Breast epithelium (tissue), 4 donors: ENCODE measurements at regions not wholly inside any gene's neighbourhood (a gene's known extent, or its start where the extent isn't known, plus 50 kb on each side); places are given as distances from the start of the nearest gene placed in this dataset.

Experiments used
- DNase-seq, 2 donors: peaks; one replicate each; pipeline ENCODE4 v3.0.0-alpha.2; 2019; ENCODE audit warnings: low spot score in 2 of 2
- H3K27ac ChIP-seq, 2 donors: fragments of 200-600 bp; sonication (generic) in 1 of 2; one replicate each; pipeline ENCODE4 v1.5.1; 2016 to 2019; ENCODE audit warnings: mild to moderate bottlenecking in 1 of 2
- H3K27me3 ChIP-seq, 2 donors: fragments of 200-600 bp; sonication (generic) in 1 of 2; one replicate each; pipeline versions ENCODE4 v1.5.1 to v1.6.0; 2017 to 2019; ENCODE audit warnings: control low read depth in 1 of 2, mild to moderate bottlenecking in 1 of 2
- H3K36me3 ChIP-seq: fragments of 200-600 bp; one replicate; pipeline ENCODE4 v1.5.1; 2019
- H3K4me1 ChIP-seq, 2 donors: fragments of 200-600 bp; sonication (generic); one replicate each; pipeline ENCODE4 v1.5.1; 2016 to 2019; ENCODE audit warnings: control low read depth in 1 of 2
- H3K4me3 ChIP-seq, 3 donors: fragments of 200-600 bp; sonication (generic); 1 replicate in 2 of 3; 2 replicates in 1 of 3; pipeline ENCODE4 v1.5.1; 2016 to 2019; ENCODE audit warnings: mild to moderate bottlenecking in 3 of 3, moderate library complexity in 2 of 3
- H3K9me3 ChIP-seq, 2 donors: fragments of 200-600 bp; sonication (generic) in 1 of 2; one replicate each; pipeline ENCODE4 v1.5.1; 2016 to 2019; ENCODE audit warnings: control low read depth in 1 of 2
- POLR2A ChIP-seq: fragments of 450-650 bp; IDR thresholded peaks from one replicate; pipeline ENCODE4 v1.6.1; 2016; ENCODE audit warnings: antibody characterized with exemption, mild to moderate bottlenecking, moderate library complexity
- POLR2AphosphoS5 ChIP-seq, 3 donors: sonication (generic); formaldehyde crosslinking; IDR thresholded peaks; one replicate each; pipeline ENCODE4 v1.6.1; 2017; ENCODE audit warnings: antibody characterized with exemption in 3 of 3
- intact Hi-C: fragments of 100-400 bp; cut with DNase I; formaldehyde crosslinking; loops from one replicate; pipeline ENCODE4 v1.15.1; 2023; ENCODE audit warnings: low total_unique reads
- TF ChIP-seq, protein P1 (sequence below), 3 donors: fragments of 450-650 bp; IDR thresholded peaks; one replicate each; pipeline ENCODE4 v1.5.1; 2016 to 2017; ENCODE audit warnings: antibody characterized with exemption in 3 of 3, mild to moderate bottlenecking in 3 of 3, moderate library complexity in 3 of 3

DNA sequence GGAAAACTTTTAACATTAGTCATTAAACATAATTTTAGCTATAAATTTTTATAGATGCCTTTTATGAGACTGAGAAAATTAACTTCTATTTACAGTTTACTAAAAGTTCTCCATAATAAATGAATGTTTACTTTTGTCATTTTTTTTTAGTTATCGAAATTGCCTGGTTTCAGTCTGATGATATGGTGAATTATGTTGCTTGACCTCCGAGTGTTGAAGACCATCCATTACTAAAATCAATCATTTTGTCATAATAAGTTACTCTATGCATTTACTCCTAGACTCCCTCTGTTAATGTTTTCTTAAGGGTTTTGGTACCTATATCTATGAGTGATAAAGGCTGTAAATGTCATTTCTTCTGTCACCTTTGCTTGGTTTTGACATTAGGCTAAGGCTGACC lies 516.0 kb upstream of the ROBO1 start:
- no peak overlapping the region for H3K27ac ChIP-seq
- H3K27me3 ChIP-seq: no peaks in the 10 kb centered on the region
- DNase-seq: no peak
- no peak for TF ChIP-seq POLR2A
- TF ChIP-seq, protein P1, sequence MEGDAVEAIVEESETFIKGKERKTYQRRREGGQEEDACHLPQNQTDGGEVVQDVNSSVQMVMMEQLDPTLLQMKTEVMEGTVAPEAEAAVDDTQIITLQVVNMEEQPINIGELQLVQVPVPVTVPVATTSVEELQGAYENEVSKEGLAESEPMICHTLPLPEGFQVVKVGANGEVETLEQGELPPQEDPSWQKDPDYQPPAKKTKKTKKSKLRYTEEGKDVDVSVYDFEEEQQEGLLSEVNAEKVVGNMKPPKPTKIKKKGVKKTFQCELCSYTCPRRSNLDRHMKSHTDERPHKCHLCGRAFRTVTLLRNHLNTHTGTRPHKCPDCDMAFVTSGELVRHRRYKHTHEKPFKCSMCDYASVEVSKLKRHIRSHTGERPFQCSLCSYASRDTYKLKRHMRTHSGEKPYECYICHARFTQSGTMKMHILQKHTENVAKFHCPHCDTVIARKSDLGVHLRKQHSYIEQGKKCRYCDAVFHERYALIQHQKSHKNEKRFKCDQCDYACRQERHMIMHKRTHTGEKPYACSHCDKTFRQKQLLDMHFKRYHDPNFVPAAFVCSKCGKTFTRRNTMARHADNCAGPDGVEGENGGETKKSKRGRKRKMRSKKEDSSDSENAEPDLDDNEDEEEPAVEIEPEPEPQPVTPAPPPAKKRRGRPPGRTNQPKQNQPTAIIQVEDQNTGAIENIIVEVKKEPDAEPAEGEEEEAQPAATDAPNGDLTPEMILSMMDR (IDR thresholded peaks at IDR 0.05): no peak
- TF ChIP-seq POLR2AphosphoS5 (IDR thresholded peaks at IDR 0.05): no peak
- H3K9me3 ChIP-seq: no peaks in the 10 kb centered on the region
- intact Hi-C loops: no loop called here
- H3K4me3 ChIP-seq: no peak overlapping the region
- no peaks in the 10 kb centered on the region for H3K4me1 ChIP-seq
- H3K36me3 ChIP-seq: no peaks in the 10 kb centered on the region

DNA sequence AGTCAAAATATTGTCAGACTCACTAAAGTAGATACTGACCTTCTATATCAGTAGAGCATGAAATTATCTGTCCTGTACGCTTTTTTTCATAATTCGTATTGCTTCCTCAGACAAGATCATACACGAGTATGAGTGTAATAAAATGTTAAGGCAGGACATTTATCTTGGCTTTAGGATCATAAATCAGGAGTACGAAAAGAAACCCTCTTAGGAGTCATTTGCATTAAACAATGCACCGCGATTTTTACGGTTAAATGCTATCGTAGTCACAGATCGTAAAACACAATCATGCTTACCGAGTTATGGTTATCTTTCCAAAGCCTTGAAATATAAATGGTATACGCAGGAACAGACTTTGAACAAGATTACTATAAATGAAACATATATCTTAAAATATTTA lies 510.3 kb upstream of the ROBO1 start:
- H3K36me3 ChIP-seq: no peaks in the 10 kb centered on the region
- H3K4me3 ChIP-seq: no peak overlapping the region
- H3K27me3 ChIP-seq: no peaks in the 10 kb centered on the region
- no peak for DNase-seq
- no peaks in the 10 kb centered on the region for H3K9me3 ChIP-seq
- intact Hi-C loops: no loop called here
- H3K4me1 ChIP-seq: no peaks in the 10 kb centered on the region
- no peak overlapping the region for H3K27ac ChIP-seq
- no peak for TF ChIP-seq POLR2AphosphoS5 (IDR thresholded peaks at IDR 0.05)
- TF ChIP-seq POLR2A: no peak
- TF ChIP-seq, protein P1 (IDR thresholded peaks at IDR 0.05): no peak

DNA sequence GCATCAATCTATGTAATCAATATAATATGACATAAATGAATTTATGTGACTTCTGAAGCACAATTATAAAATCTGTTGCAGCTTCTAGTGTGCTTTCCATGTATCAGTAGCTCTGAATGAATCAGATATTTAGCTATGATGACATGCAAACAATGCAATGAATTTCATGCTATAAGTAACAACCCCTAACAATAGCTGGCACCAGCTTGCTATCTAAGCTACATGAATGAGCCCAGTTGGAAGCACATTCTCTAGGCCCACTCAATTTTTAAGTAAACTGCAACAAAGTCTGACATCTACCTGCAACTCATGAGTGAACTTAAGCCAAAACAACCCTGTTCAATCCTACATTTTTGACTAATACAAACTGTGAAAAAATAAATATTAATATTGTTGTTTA lies 507.3 kb upstream of the ROBO1 start:
- no peaks in the 10 kb centered on the region for H3K36me3 ChIP-seq
- H3K9me3 ChIP-seq: no peaks in the 10 kb centered on the region
- TF ChIP-seq, protein P1 (IDR thresholded peaks at IDR 0.05): no peak
- no peak for TF ChIP-seq POLR2A
- no peak for TF ChIP-seq POLR2AphosphoS5 (IDR thresholded peaks at IDR 0.05)
- H3K4me3 ChIP-seq: no peak overlapping the region
- H3K27ac ChIP-seq: no peak overlapping the region
- no peaks in the 10 kb centered on the region for H3K4me1 ChIP-seq
- H3K27me3 ChIP-seq: no peaks in the 10 kb centered on the region
- DNase-seq: no peak
- intact Hi-C loops: no loop called here

DNA sequence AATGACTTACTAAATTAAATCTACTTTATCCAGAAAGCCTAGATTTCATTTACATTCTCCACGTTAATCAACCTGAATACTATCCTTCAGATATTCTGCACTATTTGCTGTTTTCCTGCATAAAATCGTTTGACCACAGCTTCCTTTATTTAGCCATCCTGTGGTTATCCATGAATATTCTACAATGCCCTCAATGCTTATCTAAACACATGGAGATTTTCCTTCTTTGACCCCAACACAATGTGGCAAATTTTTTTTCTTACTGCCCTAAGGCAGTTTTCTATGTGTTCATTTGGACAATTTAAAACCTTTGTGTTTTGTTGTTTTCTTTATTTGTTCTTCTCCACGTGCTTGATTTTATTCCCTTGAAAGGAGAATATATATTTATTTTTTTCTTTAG lies 495.5 kb upstream of the ROBO1 start:
- H3K4me1 ChIP-seq: no peaks in the 10 kb centered on the region
- no peaks in the 10 kb centered on the region for H3K9me3 ChIP-seq
- no peak for TF ChIP-seq POLR2A
- TF ChIP-seq, protein P1 (IDR thresholded peaks at IDR 0.05): no peak
- TF ChIP-seq POLR2AphosphoS5 (IDR thresholded peaks at IDR 0.05): no peak
- no peaks in the 10 kb centered on the region for H3K36me3 ChIP-seq
- no peak for DNase-seq
- H3K4me3 ChIP-seq: no peak overlapping the region
- no peak overlapping the region for H3K27ac ChIP-seq
- H3K27me3 ChIP-seq: no peaks in the 10 kb centered on the region
- intact Hi-C loops: no loop called here

DNA sequence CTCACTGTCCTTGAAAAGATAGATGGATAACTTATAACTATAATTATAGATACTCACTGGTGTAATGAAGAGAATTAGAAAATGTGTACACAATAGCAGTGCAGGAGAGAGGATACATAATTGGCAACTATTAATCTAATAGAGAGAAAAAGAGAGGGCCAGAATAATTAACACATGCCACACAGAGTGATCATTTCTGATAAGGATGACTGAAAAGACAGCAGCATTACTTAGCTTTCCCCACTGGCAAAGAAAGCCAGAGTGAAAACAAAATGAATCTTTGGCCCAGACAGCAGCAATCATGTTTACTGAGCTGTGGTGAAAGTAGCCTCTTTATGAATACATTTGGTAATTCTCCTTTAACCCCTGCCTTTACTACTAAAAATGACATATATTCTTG lies 493.3 kb upstream of the ROBO1 start:
- Histone ChIP-seq H3K27ac (no peak overlapping the region), H3K4me1 (no peaks in the 10 kb centered on the region), H3K27me3 (no peaks in the 10 kb centered on the region), H3K4me3 (no peak overlapping the region), H3K36me3 (no peaks in the 10 kb centered on the region), H3K9me3 (no peaks in the 10 kb centered on the region)
- intact Hi-C loops: no loop called here
- no peak for TF ChIP-seq POLR2AphosphoS5 (IDR thresholded peaks at IDR 0.05)
- TF ChIP-seq, protein P1 (IDR thresholded peaks at IDR 0.05): no peak
- TF ChIP-seq POLR2A: no peak
- no peak for DNase-seq
